ENCODE measurements at regions not wholly inside any gene's neighbourhood (a gene's known extent, or its start where the extent isn't known, plus 50 kb on each side); places are given as distances from the start of the nearest gene placed in this dataset.

- in situ Hi-C loops (cut with MboI; ENCODE audit: low pct_unique_long_range_greater_than_20kb, low sequenced_read_pairs, unreplicated experiment): no loop called here
- no peak for TF ChIP-seq CTCF (IDR thresholded peaks at IDR 0.05; ENCODE audit: extremely low read depth, insufficient read depth, missing control alignments)
- DNase-seq (ENCODE audit: low spot score): no peak
These were observed 120.7 kb upstream of the SERP2 start for GRCh38 chr13:44252938-44253337.

- DNase-seq (ENCODE audit: low spot score): no peak
- TF ChIP-seq CTCF (IDR thresholded peaks at IDR 0.05; ENCODE audit: extremely low read depth, insufficient read depth, missing control alignments): no peak
- in situ Hi-C loops (cut with MboI; ENCODE audit: low pct_unique_long_range_greater_than_20kb, low sequenced_read_pairs, unreplicated experiment): no loop called here
These were observed 117.8 kb upstream of the SERP2 start for GRCh38 chr13:44255771-44256364.

GRCh38 chr13:44257796-44258195 is 115.8 kb upstream of the SERP2 start:
- in situ Hi-C loops (cut with MboI; ENCODE audit: low pct_unique_long_range_greater_than_20kb, low sequenced_read_pairs, unreplicated experiment): no loop called here
- no peak for DNase-seq (ENCODE audit: low spot score)
- no peak for TF ChIP-seq CTCF (IDR thresholded peaks at IDR 0.05; ENCODE audit: extremely low read depth, insufficient read depth, missing control alignments)

GRCh38 chr13:44259045-44260027 is 114.3 kb upstream of the SERP2 start:
- in situ Hi-C loops (cut with MboI; ENCODE audit: low pct_unique_long_range_greater_than_20kb, low sequenced_read_pairs, unreplicated experiment): no loop called here
- DNase-seq (ENCODE audit: low spot score): peak; percentile 71
- no peak for TF ChIP-seq CTCF (IDR thresholded peaks at IDR 0.05; ENCODE audit: extremely low read depth, insufficient read depth, missing control alignments)

GRCh38 chr13:44260336-44260735 is 113.3 kb upstream of the SERP2 start:
- no peak for DNase-seq (ENCODE audit: low spot score)

More at GRCh38 chr13:44260336-44260735, 113.3 kb upstream of the SERP2 start:
- in situ Hi-C loops (cut with MboI; ENCODE audit: low pct_unique_long_range_greater_than_20kb, low sequenced_read_pairs, unreplicated experiment): no loop called here
- no peak for TF ChIP-seq CTCF (IDR thresholded peaks at IDR 0.05; ENCODE audit: extremely low read depth, insufficient read depth, missing control alignments)
